ENCODE measurements at regions not wholly inside any gene's neighbourhood (a gene's known extent, or its start where the extent isn't known, plus 50 kb on each side); places are given as distances from the start of the nearest gene placed in this dataset.
"Not testable (repeated sequence)": the region's sequence is repeated elsewhere in the genome, so short reads cannot be mapped to it uniquely, and the experiment has no call there.

DNA sequence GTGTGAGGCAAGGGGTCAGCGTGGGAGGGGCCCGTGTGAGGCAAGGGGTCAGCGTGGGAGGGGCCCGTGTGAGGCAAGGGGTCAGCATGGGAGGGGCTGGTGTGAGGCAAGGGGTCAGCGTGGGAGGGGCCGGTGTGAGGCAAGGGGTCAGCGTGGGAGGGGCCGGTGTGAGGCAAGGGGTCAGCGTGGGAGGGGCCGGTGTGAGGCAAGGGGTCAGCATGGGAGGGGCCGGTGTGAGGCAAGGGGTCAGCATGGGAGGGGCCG, 119.2 kb downstream of the SEPTIN14 start:
- intact Hi-C loops (cut with DNase I); H3K27me3 ChIP-seq; DNase-seq; H3K27ac ChIP-seq; ATAC-seq; H3K9me3 ChIP-seq; H3K4me1 ChIP-seq; H3K36me3 ChIP-seq; H3K4me3 ChIP-seq: not testable (repeated sequence)
- 89 to 94% methylated on average over 12 of the region's 12 CpGs for WGBS, 2 donors

- H3K27ac ChIP-seq; H3K36me3 ChIP-seq; H3K4me1 ChIP-seq; intact Hi-C loops (cut with DNase I); H3K27me3 ChIP-seq; H3K9me3 ChIP-seq; DNase-seq; ATAC-seq; H3K4me3 ChIP-seq: not testable (repeated sequence)
- 93 to 95% methylated on average over 29 to 35 of the region's 37 CpGs for WGBS, 2 donors
These were observed 119.7 kb downstream of the SEPTIN14 start for GRCh38 chr7:55742651-55743453.

DNA sequence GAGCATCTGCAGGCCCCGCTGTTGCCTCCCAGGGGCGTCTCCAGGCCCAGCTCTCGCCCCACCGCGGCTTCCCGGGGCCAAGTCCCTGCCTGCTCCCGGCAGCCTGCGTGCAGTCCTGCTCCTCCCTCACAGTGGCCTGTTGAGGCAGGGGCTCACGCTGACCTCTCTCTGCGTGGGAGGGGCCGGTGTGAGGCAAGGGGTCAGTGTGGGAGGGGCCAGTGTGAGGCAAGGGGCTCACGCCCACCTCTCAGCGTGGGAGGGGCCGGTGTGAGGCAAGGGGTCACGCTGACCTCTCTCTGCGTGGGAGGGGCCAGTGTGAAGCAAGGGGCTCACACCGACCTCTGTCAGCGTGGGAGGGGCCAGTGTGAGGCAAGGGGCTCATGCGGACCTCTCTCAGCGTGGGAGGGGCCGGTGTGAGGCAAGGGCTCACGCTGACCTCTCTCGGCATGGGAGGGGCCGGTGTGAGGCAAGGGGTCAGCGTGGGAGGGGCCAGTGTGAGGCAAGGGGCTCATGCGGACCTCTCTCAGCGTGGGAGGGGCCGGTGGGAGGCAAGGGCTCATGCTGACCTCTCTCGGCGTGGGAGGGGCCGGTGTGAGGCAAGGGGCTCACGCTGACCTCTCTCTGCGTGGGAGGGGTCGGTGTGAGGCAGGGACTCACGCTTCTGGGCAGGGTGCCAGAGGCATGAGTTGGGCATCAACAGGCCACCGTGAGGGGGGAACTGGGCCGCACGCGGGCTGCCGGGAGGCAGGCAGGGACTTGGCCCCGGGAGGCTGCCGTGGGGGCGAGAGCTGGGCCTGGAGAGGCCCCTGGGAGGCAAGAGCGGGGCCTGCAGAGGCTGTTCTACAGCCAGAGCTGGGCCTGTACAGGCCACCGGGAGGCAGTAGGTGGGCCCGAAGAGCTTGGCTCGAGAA, 120.6 kb downstream of the SEPTIN14 start:
- H3K9me3 ChIP-seq; H3K27me3 ChIP-seq; H3K27ac ChIP-seq; intact Hi-C loops (cut with DNase I); H3K4me1 ChIP-seq; H3K4me3 ChIP-seq; ATAC-seq; H3K36me3 ChIP-seq; DNase-seq: not testable (repeated sequence)
- WGBS, 2 donors, result 90 to 92% methylated on average over 46 to 47 of the region's 47 CpGs

GRCh38 chr7:55740633-55741250, 121.8 kb downstream of the SEPTIN14 start:
- ATAC-seq; H3K27ac ChIP-seq; H3K4me1 ChIP-seq; intact Hi-C loops (cut with DNase I); H3K9me3 ChIP-seq; H3K36me3 ChIP-seq; H3K27me3 ChIP-seq; DNase-seq; H3K4me3 ChIP-seq: not testable (repeated sequence)
- WGBS, 2 donors, result 88 to 92% methylated on average over 27 of the region's 27 CpGs

DNA sequence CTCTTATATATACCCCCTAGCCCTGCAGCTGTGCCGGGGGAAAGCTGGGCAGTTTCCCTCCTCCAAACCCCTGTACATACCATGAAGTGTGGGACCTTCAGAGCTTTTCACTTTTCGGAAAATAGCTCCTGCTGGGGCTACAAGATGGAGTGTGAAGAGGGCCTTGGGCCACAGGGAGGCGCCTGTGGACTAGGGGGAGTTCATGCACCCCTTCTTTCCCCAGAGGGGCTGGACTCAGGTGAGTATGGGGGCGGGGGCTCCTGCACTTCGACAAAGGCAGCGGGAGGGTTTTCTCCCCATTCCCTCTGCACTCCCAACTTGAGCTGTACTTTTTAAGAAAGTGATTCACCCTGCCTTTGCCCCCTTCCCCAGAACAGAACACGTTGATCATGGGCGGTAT, 122.5 kb downstream of the SEPTIN14 start:
- 81 to 86% methylated on average over 5 of the region's 8 CpGs for WGBS, 2 donors
- H3K27ac ChIP-seq; ATAC-seq; H3K4me3 ChIP-seq; DNase-seq; H3K9me3 ChIP-seq; intact Hi-C loops (cut with DNase I); H3K27me3 ChIP-seq; H3K4me1 ChIP-seq; H3K36me3 ChIP-seq: not testable (repeated sequence)

- H3K27ac ChIP-seq; H3K4me1 ChIP-seq; ATAC-seq; intact Hi-C loops (cut with DNase I); H3K9me3 ChIP-seq; H3K36me3 ChIP-seq; H3K27me3 ChIP-seq; DNase-seq; H3K4me3 ChIP-seq: not testable (repeated sequence)
- 72 to 73% methylated on average over 10 to 11 of the region's 11 CpGs for WGBS, 2 donors
These were observed 125.8 kb downstream of the SEPTIN14 start for GRCh38 chr7:55736641-55737221.

All from heart right ventricle (tissue), 16 donors.